HL-60/S4 (cell line): ENCODE measurements at regions not wholly inside any gene's neighbourhood (a gene's known extent, or its start where the extent isn't known, plus 50 kb on each side); places are given as distances from the start of the nearest gene placed in this dataset.

Experiments
- in situ Hi-C: fragments of 300-500 bp; cut with MboI; formaldehyde crosslinking; loops from 2 replicates; pipeline ENCODE4 v1.14.3; 2022; ENCODE audit warnings: low sequenced_read_pairs

- in situ Hi-C loops = no loop called here
Measured at GRCh38 chr1:182295697-182296096, 95.9 kb downstream of the GLUL start.

- in situ Hi-C loops = no loop called here
Measured at GRCh38 chr1:182293119-182293589, 98.4 kb downstream of the GLUL start.

- in situ Hi-C loops = no loop called here
Measured at GRCh38 chr1:182292193-182292741, 99.3 kb downstream of the GLUL start.

- in situ Hi-C loops = no loop called here
Measured at GRCh38 chr1:182291584-182292192, 99.9 kb downstream of the GLUL start.

- in situ Hi-C loops = no loop called here
Measured at GRCh38 chr1:182288749-182289604, 102.6 kb downstream of the GLUL start.

- in situ Hi-C loops = no loop called here
Measured at GRCh38 chr1:182286761-182287160, 104.8 kb downstream of the GLUL start.

GRCh38 chr1:182283746-182284544 lies 107.6 kb downstream of the GLUL start:
- in situ Hi-C loops = no loop called here

GRCh38 chr1:182281541-182281940 lies 110.0 kb downstream of the GLUL start:
- in situ Hi-C loops = no loop called here

- in situ Hi-C loops = no loop called here
Measured at GRCh38 chr1:182280504-182280900, 111.1 kb downstream of the GLUL start.

- in situ Hi-C loops = no loop called here
Measured at GRCh38 chr1:182279724-182280503, 111.7 kb downstream of the GLUL start.

- in situ Hi-C loops = no loop called here
Measured at GRCh38 chr1:182279302-182279701, 112.3 kb downstream of the GLUL start.

GRCh38 chr1:182278144-182279054 lies 113.2 kb downstream of the GLUL start:
- in situ Hi-C loops = no loop called here

- in situ Hi-C loops = no loop called here
Measured at GRCh38 chr1:182275271-182275670, 116.3 kb downstream of the GLUL start.

GRCh38 chr1:182274618-182275017 lies 117.0 kb downstream of the GLUL start:
- in situ Hi-C loops = no loop called here

- in situ Hi-C loops = no loop called here
Measured at GRCh38 chr1:182270731-182271130, 120.9 kb downstream of the GLUL start.

GRCh38 chr1:182269097-182269496 lies 122.5 kb downstream of the GLUL start:
- in situ Hi-C loops = no loop called here

GRCh38 chr1:182268669-182269068 lies 122.9 kb downstream of the GLUL start:
- in situ Hi-C loops = no loop called here

- in situ Hi-C loops = no loop called here
Measured at GRCh38 chr1:182264185-182264584, 127.4 kb downstream of the GLUL start.

GRCh38 chr1:182263706-182264105 lies 127.9 kb downstream of the GLUL start:
- in situ Hi-C loops = no loop called here
